ENCODE measurements at regions not wholly inside any gene's neighbourhood (a gene's known extent, or its start where the extent isn't known, plus 50 kb on each side); places are given as distances from the start of the nearest gene placed in this dataset.
A peak's percentile ranks its signal among the peaks of the same experiment; 100 is the strongest.

GRCh38 chr4:134687646-134688628 is 486.3 kb upstream of the PABPC4L start:
- Histone ChIP-seq H3K9me3 (ENCODE audit: control insufficient read depth in 4 of 4, insufficient read depth in 3 of 4, low read length in 3 of 4) (peaks cover 0 to 4% (median 0%) of the 10 kb centered on the region in 4 donors), H3K4me1 (ENCODE audit: control insufficient read depth in 5 of 5, insufficient read depth in 5 of 5, low read length in 5 of 5) (no peaks in the 10 kb centered on the region), H3K27me3 (ENCODE audit: control insufficient read depth in 3 of 3, insufficient read depth in 3 of 3, low read length in 2 of 3) (no peaks in the 10 kb centered on the region), H3K9ac (ENCODE audit: insufficient read depth in 1 of 2, low read length in 2 of 2) (no peak overlapping the region), H3K4me3 (no peak overlapping the region), H3K27ac (ENCODE audit: low read depth in 1 of 2, low read length in 1 of 2) (no peak overlapping the region), H3K36me3 (ENCODE audit: control insufficient read depth in 4 of 4, insufficient read depth in 4 of 4, low read length in 4 of 4) (no peaks in the 10 kb centered on the region)
- ATAC-seq (ENCODE audit: insufficient read depth, low FRiP score) (no peak), DNase-seq (no peak)
- 72 to 89% methylated on average over 5 of the region's 5 CpGs for WGBS, 2 donors
- TF ChIP-seq CTCF (IDR thresholded peaks at IDR 0.05; ENCODE audit: control extremely low read depth, extremely low read depth): no peak

- Histone ChIP-seq H3K9ac (ENCODE audit: insufficient read depth in 1 of 2, low read length in 2 of 2) (no peak overlapping the region), H3K4me1 (ENCODE audit: control insufficient read depth in 5 of 5, insufficient read depth in 5 of 5, low read length in 5 of 5) (peaks cover 0 to 2% (median 0%) of the 10 kb centered on the region in 5 donors), H3K27me3 (ENCODE audit: control insufficient read depth in 3 of 3, insufficient read depth in 3 of 3, low read length in 2 of 3) (no peaks in the 10 kb centered on the region), H3K4me3 (no peak overlapping the region), H3K9me3 (ENCODE audit: control insufficient read depth in 4 of 4, insufficient read depth in 3 of 4, low read length in 3 of 4) (no peaks in the 10 kb centered on the region), H3K27ac (ENCODE audit: low read depth in 1 of 2, low read length in 1 of 2) (no peak overlapping the region), H3K36me3 (ENCODE audit: control insufficient read depth in 4 of 4, insufficient read depth in 4 of 4, low read length in 4 of 4) (no peaks in the 10 kb centered on the region)
- 57 to 77% methylated on average over 1 of the region's 1 CpG for WGBS, 2 donors
- no peak for DNase-seq
- no peak for TF ChIP-seq CTCF (IDR thresholded peaks at IDR 0.05; ENCODE audit: control extremely low read depth, extremely low read depth)
- no peak for ATAC-seq (ENCODE audit: insufficient read depth, low FRiP score)
Observed at GRCh38 chr4:134677209-134677814, 475.7 kb upstream of the PABPC4L start.

GRCh38 chr4:134668237-134668636 is 466.6 kb upstream of the PABPC4L start:
- ATAC-seq (ENCODE audit: insufficient read depth, low FRiP score) (no peak), DNase-seq (peak in 2 of 3 donors; percentile 2)
- Histone ChIP-seq H3K36me3 (ENCODE audit: control insufficient read depth in 4 of 4, insufficient read depth in 4 of 4, low read length in 4 of 4) (no peaks in the 10 kb centered on the region), H3K9me3 (ENCODE audit: control insufficient read depth in 4 of 4, insufficient read depth in 3 of 4, low read length in 3 of 4) (peaks cover 0 to 12% (median 0%) of the 10 kb centered on the region in 4 donors), H3K27me3 (ENCODE audit: control insufficient read depth in 3 of 3, insufficient read depth in 3 of 3, low read length in 2 of 3) (no peaks in the 10 kb centered on the region), H3K9ac (ENCODE audit: insufficient read depth in 1 of 2, low read length in 2 of 2) (no peak overlapping the region), H3K4me3 (no peak overlapping the region), H3K4me1 (ENCODE audit: control insufficient read depth in 5 of 5, insufficient read depth in 5 of 5, low read length in 5 of 5) (no peaks in the 10 kb centered on the region), H3K27ac (ENCODE audit: low read depth in 1 of 2, low read length in 1 of 2) (no peak overlapping the region)
- TF ChIP-seq CTCF (IDR thresholded peaks at IDR 0.05; ENCODE audit: control extremely low read depth, extremely low read depth): no peak
- WGBS, 2 donors: 61 to 88% methylated on average over 2 of the region's 2 CpGs
